Prostate gland (tissue), 2 donors: ENCODE measurements at regions not wholly inside any gene's neighbourhood (a gene's known extent, or its start where the extent isn't known, plus 50 kb on each side); places are given as distances from the start of the nearest gene placed in this dataset.

Experiments
- DNase-seq: peaks from one replicate; pipeline ENCODE4 v3.0.0-alpha.2; 2019; ENCODE audit warnings: low spot score
- H3K27ac ChIP-seq, 2 donors: fragments of 200-600 bp; sonication (generic); 2 replicates each; pipeline ENCODE4 v1.5.1; 2017 to 2019
- H3K27me3 ChIP-seq: fragments of 200-600 bp; sonication (generic); replicated peaks from 2 replicates; pipeline ENCODE4 v1.5.1; 2019; ENCODE audit not compliant: insufficient read depth
- H3K36me3 ChIP-seq, 2 donors: fragments of 200-600 bp; sonication (generic); 1 replicate in 1 of 2; 2 replicates in 1 of 2; pipeline versions ENCODE4 v1.5.1 to v1.8.1; 2017 to 2019
- H3K4me1 ChIP-seq: fragments of 200-600 bp; sonication (generic); replicated peaks from 2 replicates; pipeline ENCODE4 v1.5.1; 2019
- H3K4me3 ChIP-seq, 2 donors: fragments of 200-600 bp; sonication (generic); 2 replicates each; pipeline ENCODE4 v1.5.1; 2017 to 2019
- H3K9me3 ChIP-seq: fragments of 200-600 bp; sonication (generic); 2 replicates; pipeline ENCODE4 v1.5.1; 2017
- POLR2A ChIP-seq: fragments of 450-650 bp; IDR thresholded peaks from one replicate; pipeline ENCODE4 v1.6.1; 2016; ENCODE audit warnings: antibody characterized with exemption, mild to moderate bottlenecking
- POLR2AphosphoS5 ChIP-seq: sonication (generic); formaldehyde crosslinking; IDR thresholded peaks from one replicate; pipeline ENCODE4 v1.6.1; 2017; ENCODE audit warnings: antibody characterized with exemption
- WGBS: methylation state at CpG from one replicate; pipeline ENCODE4 v1.1.5; 2018; 5-methylcytosine and 5-hydroxymethylcytosine counted together
- intact Hi-C: fragments of 100-400 bp; cut with DNase I; formaldehyde crosslinking; loops from one replicate; pipeline ENCODE4 v1.14.2; 2022
- TF ChIP-seq, protein P1 (sequence below), 4 experiments: fragments of 200-600 bp in 2 of 4; fragments of 450-650 bp in 2 of 4; sonication (generic) in 2 of 4; IDR thresholded peaks; 1 replicate in 3 of 4; 2 replicates in 1 of 4; pipeline ENCODE4 v1.5.1; 2016 to 2019; ENCODE audit warnings: antibody characterized with exemption in 4 of 4, mild to moderate bottlenecking in 2 of 4, moderate library complexity in 2 of 4

DNA sequence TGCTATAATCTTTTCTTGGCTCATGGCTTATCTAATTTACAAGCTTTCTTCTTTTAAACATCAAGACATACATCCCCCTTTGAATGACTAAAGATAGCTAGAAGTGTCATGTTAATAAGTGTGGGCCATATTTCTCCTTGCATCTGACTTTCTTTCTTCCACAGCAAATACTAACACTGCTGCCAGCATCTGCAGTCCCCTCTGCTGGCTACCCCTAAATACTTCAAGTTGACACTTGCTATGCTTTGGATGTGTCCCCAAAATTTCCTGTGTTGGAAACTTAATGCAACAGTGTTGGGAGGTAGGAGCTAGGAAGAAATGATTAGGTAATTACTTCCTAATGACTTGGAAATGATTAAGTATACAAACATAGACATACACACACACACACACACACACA is 459.0 kb upstream of the ST8SIA4 start:
- H3K36me3 ChIP-seq: no peaks in the 10 kb centered on the region
- H3K27me3 ChIP-seq: no peaks in the 10 kb centered on the region
- H3K4me3 ChIP-seq: no peak overlapping the region
- DNase-seq: no peak
- H3K4me1 ChIP-seq: no peaks in the 10 kb centered on the region
- intact Hi-C loops: no loop called here
- no peak overlapping the region for H3K27ac ChIP-seq
- TF ChIP-seq, protein P1, sequence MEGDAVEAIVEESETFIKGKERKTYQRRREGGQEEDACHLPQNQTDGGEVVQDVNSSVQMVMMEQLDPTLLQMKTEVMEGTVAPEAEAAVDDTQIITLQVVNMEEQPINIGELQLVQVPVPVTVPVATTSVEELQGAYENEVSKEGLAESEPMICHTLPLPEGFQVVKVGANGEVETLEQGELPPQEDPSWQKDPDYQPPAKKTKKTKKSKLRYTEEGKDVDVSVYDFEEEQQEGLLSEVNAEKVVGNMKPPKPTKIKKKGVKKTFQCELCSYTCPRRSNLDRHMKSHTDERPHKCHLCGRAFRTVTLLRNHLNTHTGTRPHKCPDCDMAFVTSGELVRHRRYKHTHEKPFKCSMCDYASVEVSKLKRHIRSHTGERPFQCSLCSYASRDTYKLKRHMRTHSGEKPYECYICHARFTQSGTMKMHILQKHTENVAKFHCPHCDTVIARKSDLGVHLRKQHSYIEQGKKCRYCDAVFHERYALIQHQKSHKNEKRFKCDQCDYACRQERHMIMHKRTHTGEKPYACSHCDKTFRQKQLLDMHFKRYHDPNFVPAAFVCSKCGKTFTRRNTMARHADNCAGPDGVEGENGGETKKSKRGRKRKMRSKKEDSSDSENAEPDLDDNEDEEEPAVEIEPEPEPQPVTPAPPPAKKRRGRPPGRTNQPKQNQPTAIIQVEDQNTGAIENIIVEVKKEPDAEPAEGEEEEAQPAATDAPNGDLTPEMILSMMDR (IDR thresholded peaks at IDR 0.05): no peak
- TF ChIP-seq POLR2AphosphoS5: no peak
- TF ChIP-seq POLR2A: no peak
- no peaks in the 10 kb centered on the region for H3K9me3 ChIP-seq

DNA sequence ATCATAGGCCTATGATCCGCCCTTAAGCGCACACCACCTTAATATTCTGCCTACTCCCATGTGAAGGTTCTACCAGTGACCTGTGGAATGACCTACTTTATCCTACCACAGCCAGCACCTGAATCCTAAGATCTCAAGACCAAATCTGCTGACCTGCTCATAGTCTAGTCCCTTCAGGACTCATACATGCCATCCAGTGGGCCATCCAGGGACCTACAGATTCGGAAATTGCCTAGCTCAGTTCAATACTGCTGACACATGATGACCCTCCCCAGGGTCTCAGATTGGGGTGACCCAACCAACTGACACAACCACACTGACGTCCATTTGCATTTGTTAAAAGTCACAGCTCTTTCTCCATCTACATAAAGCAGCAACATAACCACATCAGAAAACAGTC is 443.8 kb upstream of the ST8SIA4 start:
- WGBS: 94% methylated on average over 4 of the region's 4 CpGs
- no peaks in the 10 kb centered on the region for H3K27me3 ChIP-seq

DNA sequence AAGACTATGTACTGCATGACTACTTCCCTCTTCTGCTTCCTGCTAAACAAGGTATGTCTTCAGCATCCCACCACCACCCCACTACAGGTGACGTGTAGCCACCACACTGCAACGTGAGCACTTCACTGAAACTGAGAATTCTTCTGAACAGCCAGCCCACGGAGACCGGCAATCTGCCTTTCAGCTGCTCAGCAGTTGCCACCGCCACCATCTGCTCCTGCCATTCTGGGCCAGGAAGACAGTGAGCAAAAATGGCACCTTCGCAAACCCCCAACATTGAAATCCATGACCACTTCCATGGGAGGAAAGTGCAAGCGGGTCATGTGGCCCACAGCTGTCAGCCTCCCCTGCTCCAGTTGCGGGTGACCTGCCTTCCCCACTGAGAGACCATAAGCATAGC is 443.4 kb upstream of the ST8SIA4 start:
- H3K27ac ChIP-seq: no peak overlapping the region
- WGBS: 96% methylated on average over 8 of the region's 8 CpGs
- no peaks in the 10 kb centered on the region for H3K27me3 ChIP-seq
- no peak overlapping the region for H3K4me3 ChIP-seq
- DNase-seq: no peak
- no peaks in the 10 kb centered on the region for H3K4me1 ChIP-seq
- intact Hi-C loops: no loop called here
- H3K36me3 ChIP-seq: no peaks in the 10 kb centered on the region
- TF ChIP-seq POLR2AphosphoS5 (no peak), POLR2A (no peak)
- TF ChIP-seq, protein P1 (IDR thresholded peaks at IDR 0.05): no peak
- no peaks in the 10 kb centered on the region for H3K9me3 ChIP-seq

More for the DNA sequence above, 443.8 kb upstream of the ST8SIA4 start:
- intact Hi-C loops: no loop called here
- Histone ChIP-seq H3K27ac (no peak overlapping the region), H3K4me3 (no peak overlapping the region), H3K36me3 (no peaks in the 10 kb centered on the region), H3K4me1 (no peaks in the 10 kb centered on the region), H3K9me3 (no peaks in the 10 kb centered on the region)
- TF ChIP-seq POLR2AphosphoS5 (no peak), POLR2A (no peak)
- TF ChIP-seq, protein P1 (IDR thresholded peaks at IDR 0.05): no peak
- DNase-seq: no peak

DNA sequence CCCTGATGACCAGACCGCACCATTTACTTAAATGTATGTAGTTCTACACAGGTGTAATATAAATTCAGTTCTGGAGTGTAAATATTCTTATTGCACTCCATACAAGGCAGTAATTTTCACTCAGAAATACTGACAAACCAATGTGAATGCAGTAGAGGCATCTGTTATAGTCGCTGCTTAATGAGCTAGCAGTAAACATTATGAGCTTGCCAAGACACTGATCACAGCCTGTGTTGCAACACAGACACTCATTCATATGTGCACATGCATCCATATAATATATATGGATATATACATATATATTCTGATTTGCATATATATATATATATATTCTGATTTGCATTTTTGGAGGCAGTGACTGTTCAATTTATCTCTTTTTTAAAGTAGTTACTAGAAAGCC is 435.1 kb upstream of the ST8SIA4 start:
- no peak for DNase-seq
- no peaks in the 10 kb centered on the region for H3K36me3 ChIP-seq
- H3K27me3 ChIP-seq: no peaks in the 10 kb centered on the region
- no peak for TF ChIP-seq POLR2A
- TF ChIP-seq, protein P1 (IDR thresholded peaks at IDR 0.05): no peak
- TF ChIP-seq POLR2AphosphoS5: no peak
- no peaks in the 10 kb centered on the region for H3K4me1 ChIP-seq
- H3K27ac ChIP-seq: no peak overlapping the region
- WGBS: 85% methylated on average over 2 of the region's 2 CpGs
- H3K9me3 ChIP-seq: no peaks in the 10 kb centered on the region
- intact Hi-C loops: no loop called here
- no peak overlapping the region for H3K4me3 ChIP-seq

DNA sequence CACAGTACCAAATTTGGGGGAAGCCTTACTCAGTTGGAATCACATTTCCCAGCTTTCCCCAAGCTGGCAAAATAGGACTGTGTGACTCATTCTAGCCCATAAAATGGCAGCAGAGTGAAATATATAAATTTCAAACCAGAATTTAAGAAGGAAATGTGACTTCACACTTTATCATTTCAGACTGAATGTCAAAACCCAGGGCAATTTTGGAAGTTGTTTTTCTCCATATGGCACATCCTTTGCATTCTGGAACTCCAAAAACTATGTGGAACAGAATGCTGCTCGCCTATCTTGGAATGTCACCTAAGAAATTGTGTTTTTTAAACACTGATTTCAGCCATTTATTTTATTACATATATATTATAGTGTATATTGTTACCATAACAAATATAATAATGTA is 424.7 kb upstream of the ST8SIA4 start:
- H3K27me3 ChIP-seq: no peaks in the 10 kb centered on the region
- H3K36me3 ChIP-seq: no peaks in the 10 kb centered on the region
- DNase-seq: no peak
- WGBS: 85% methylated on average over 1 of the region's 1 CpG
- intact Hi-C loops: no loop called here
- TF ChIP-seq POLR2AphosphoS5 (no peak), POLR2A (no peak)
- TF ChIP-seq, protein P1 (IDR thresholded peaks at IDR 0.05): no peak
- H3K4me3 ChIP-seq: no peak overlapping the region
- no peak overlapping the region for H3K27ac ChIP-seq
- no peaks in the 10 kb centered on the region for H3K4me1 ChIP-seq
- no peaks in the 10 kb centered on the region for H3K9me3 ChIP-seq
